HG02678 (cell line): ENCODE measurements at regions not wholly inside any gene's neighbourhood (a gene's known extent, or its start where the extent isn't known, plus 50 kb on each side); places are given as distances from the start of the nearest gene placed in this dataset.
A peak's percentile ranks its signal among the peaks of the same experiment; 100 is the strongest.
"Not testable (repeated sequence)": the region's sequence is repeated elsewhere in the genome, so short reads cannot be mapped to it uniquely, and the experiment has no call there.

Experiments
- ATAC-seq: cut with Tn5 transposase; IDR thresholded peaks from one replicate; pipeline ENCODE4 v1.9.1; 2021; ENCODE audit warnings: mild to moderate bottlenecking, moderate library complexity; ENCODE audit not compliant: unreplicated experiment

- ATAC-seq: no peak
Measured at GRCh38 chr13:88945793-88946192, 1274.6 kb downstream of the SLITRK5 start.

GRCh38 chr13:88948501-88948900, 1277.3 kb downstream of the SLITRK5 start:
- no peak for ATAC-seq

- ATAC-seq: no peak
Measured at GRCh38 chr13:88958821-88959220, 1287.7 kb downstream of the SLITRK5 start.

- ATAC-seq: no peak
Measured at GRCh38 chr13:88976466-88976865, 1305.3 kb downstream of the SLITRK5 start.

- ATAC-seq: no peak
Measured at GRCh38 chr13:88978607-88979006, 1307.4 kb downstream of the SLITRK5 start.

- ATAC-seq: peak; percentile 73
Measured at GRCh38 chr13:88979465-88980175, 1308.4 kb downstream of the SLITRK5 start.

- ATAC-seq: no peak
Measured at GRCh38 chr13:89003656-89004055, 1332.5 kb downstream of the SLITRK5 start.

GRCh38 chr13:89011615-89012014, 1340.4 kb downstream of the SLITRK5 start:
- no peak for ATAC-seq

- ATAC-seq: no peak
Measured at GRCh38 chr13:89027694-89028306, 1356.6 kb downstream of the SLITRK5 start.

- ATAC-seq: no peak
Measured at GRCh38 chr13:89029062-89029461, 1357.9 kb downstream of the SLITRK5 start.

- ATAC-seq: no peak
Measured at GRCh38 chr13:89034015-89034414, 1362.8 kb downstream of the SLITRK5 start.

- no peak for ATAC-seq
Measured at GRCh38 chr13:89052699-89053098, 1381.5 kb downstream of the SLITRK5 start.

GRCh38 chr13:89053418-89053817, 1382.2 kb downstream of the SLITRK5 start:
- ATAC-seq: no peak

GRCh38 chr13:89057274-89057673, 1386.1 kb downstream of the SLITRK5 start:
- no peak for ATAC-seq

- ATAC-seq: no peak
Measured at GRCh38 chr13:89057862-89058261, 1386.7 kb downstream of the SLITRK5 start.

- no peak for ATAC-seq
Measured at GRCh38 chr13:89061821-89062220, 1390.7 kb downstream of the SLITRK5 start.

GRCh38 chr13:89066868-89067466, 1395.8 kb downstream of the SLITRK5 start:
- no peak for ATAC-seq

GRCh38 chr13:89072979-89073378, 1401.8 kb downstream of the SLITRK5 start:
- ATAC-seq: no peak

- ATAC-seq: no peak
Measured at GRCh38 chr13:89076622-89077021, 1405.5 kb downstream of the SLITRK5 start.

GRCh38 chr13:89082623-89083022, 1411.5 kb downstream of the SLITRK5 start:
- no peak for ATAC-seq

GRCh38 chr13:89088107-89088506, 1416.9 kb downstream of the SLITRK5 start:
- not testable (repeated sequence) for ATAC-seq

GRCh38 chr13:89097994-89098393, 1426.8 kb downstream of the SLITRK5 start:
- ATAC-seq: no peak
